ENCODE measurements at regions not wholly inside any gene's neighbourhood (a gene's known extent, or its start where the extent isn't known, plus 50 kb on each side); places are given as distances from the start of the nearest gene placed in this dataset.

DNA sequence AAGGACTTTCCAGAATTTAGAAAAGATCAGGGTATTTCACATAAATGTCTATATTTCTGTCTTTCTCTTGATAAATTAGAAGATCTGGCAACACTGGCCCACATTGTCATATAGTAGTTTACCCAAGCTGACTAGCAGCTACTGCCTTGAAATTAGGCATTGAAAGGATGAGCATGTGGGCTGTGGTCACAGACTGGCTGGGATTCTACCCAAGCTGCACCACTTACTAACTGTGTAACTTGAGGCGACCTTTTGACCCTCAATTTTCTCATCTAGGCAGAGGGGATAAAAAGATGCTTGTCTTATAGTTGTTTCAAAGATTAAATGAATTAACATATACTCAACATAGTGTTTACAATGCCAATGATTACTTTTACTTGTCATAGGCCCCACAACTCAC is 152.7 kb upstream of the BMP2 start:
- Histone ChIP-seq H3K4me2 (ENCODE audit: control insufficient read depth, insufficient read depth) (no peak overlapping the region), H3K27ac (ENCODE audit: control insufficient read depth, insufficient read depth) (no peak overlapping the region), H2AFZ (ENCODE audit: control insufficient read depth, low read depth, low read length) (no peak overlapping the region), H3K4me1 (ENCODE audit: control insufficient read depth, insufficient read depth, low read length) (no peaks in the 10 kb centered on the region), H3K9ac (ENCODE audit: control insufficient read depth, insufficient read depth, low read length) (no peak overlapping the region), H3K9me3 (replicated peaks; ENCODE audit: control insufficient read depth, insufficient read depth, low read length) (no peaks in the 10 kb centered on the region), H4K20me1 (ENCODE audit: control insufficient read depth, insufficient read depth) (no peaks in the 10 kb centered on the region), H3K79me2 (ENCODE audit: control insufficient read depth, insufficient read depth, low read length) (no peaks in the 10 kb centered on the region), H3K27me3 (replicated peaks in 1 of 2; ENCODE audit: control insufficient read depth in 2 of 2, insufficient read depth in 2 of 2, low read length in 1 of 2) (no peaks in the 10 kb centered on the region), H3K36me3 (ENCODE audit: control insufficient read depth in 2 of 2, insufficient read depth in 2 of 2, low read length in 1 of 2) (no peaks in the 10 kb centered on the region), H3K4me3 (no peak overlapping the region)
- ChIA-PET RAD21 (ENCODE audit: unreplicated experiment) (interaction anchor here (1.0 to 1.7 kb wide), 3 partner anchors 9 to 13 kb away, joined by 3 to 5 read pairs (median 3); no protein-coding TSS in a partner anchor), CTCF (interaction anchor here (0.7 to 2.4 kb wide), 4 partner anchors 8 to 152 kb away, joined by 3 to 8 read pairs (median 3); no protein-coding TSS in a partner anchor), POLR2A (interaction anchor here (0.8 kb wide), 1 partner anchor 33 kb away, joined by 3 read pairs; no protein-coding TSS in a partner anchor), SMC1A (ENCODE audit: uncharacterized antibody, unreplicated experiment) (interaction anchor here (0.7 to 3.9 kb wide), 7 partner anchors 9 to 349 kb away, joined by 3 to 44 read pairs (median 5); no protein-coding TSS in a partner anchor)
- ATAC-seq, result peak; percentile 62
- no TSS peak for BruUV-seq (replicated peaks)
- WGBS (ENCODE audit: insufficient coverage, insufficient replicate concordance, low lambda C conversion rate, missing lambda C conversion rate), result 0% methylated on average over 1 of the region's 1 CpG
- intact Hi-C loops (cut with micrococcal nuclease; ENCODE audit: unreplicated experiment) (no loop called here), in situ Hi-C loops (cut with MboI) (no loop called here)
- TF ChIP-seq RUNX3 (IDR thresholded peaks at IDR 0.05; ENCODE audit: low read length) (no peak), RELA (IDR thresholded peaks at IDR 0.05; ENCODE audit: borderline replicate concordance, partially characterized antibody) (no peak), ATF7 (IDR thresholded peaks at IDR 0.05; ENCODE audit: low read depth) (no peak), IKZF2 (IDR thresholded peaks at IDR 0.05) (peak in 1 of 2 experiments; percentile 15; a peak in 1 of 4 replicates), BCL11A (IDR thresholded peaks at IDR 0.05; ENCODE audit: low read depth, low read length) (no peak), NR2F1 (conservative IDR thresholded peaks at IDR 0.05) (peak; percentile 75), ZNF687 (IDR thresholded peaks at IDR 0.05) (peak; percentile 32; the same call in 1 of the 2 replicates), MXI1 (IDR thresholded peaks at IDR 0.05; ENCODE audit: low read depth, low read length) (no peak)
- TF ChIP-seq, protein P1, sequence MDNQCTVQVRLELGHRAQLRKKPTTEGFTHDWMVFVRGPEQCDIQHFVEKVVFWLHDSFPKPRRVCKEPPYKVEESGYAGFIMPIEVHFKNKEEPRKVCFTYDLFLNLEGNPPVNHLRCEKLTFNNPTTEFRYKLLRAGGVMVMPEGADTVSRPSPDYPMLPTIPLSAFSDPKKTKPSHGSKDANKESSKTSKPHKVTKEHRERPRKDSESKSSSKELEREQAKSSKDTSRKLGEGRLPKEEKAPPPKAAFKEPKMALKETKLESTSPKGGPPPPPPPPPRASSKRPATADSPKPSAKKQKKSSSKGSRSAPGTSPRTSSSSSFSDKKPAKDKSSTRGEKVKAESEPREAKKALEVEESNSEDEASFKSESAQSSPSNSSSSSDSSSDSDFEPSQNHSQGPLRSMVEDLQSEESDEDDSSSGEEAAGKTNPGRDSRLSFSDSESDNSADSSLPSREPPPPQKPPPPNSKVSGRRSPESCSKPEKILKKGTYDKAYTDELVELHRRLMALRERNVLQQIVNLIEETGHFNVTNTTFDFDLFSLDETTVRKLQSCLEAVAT (IDR thresholded peaks at IDR 0.05), result no peak
- FAIRE-seq, result no peak
- DNase-seq (ENCODE audit: low read depth, low spot score), result no peak

All from GM12878 (cell line).